NCI-H1105 treated with DMSO at 0.1 percent for 48 hours (cell line): ENCODE measurements at regions not wholly inside any gene's neighbourhood (a gene's known extent, or its start where the extent isn't known, plus 50 kb on each side); places are given as distances from the start of the nearest gene placed in this dataset.

Experiments used
- DNase-seq: peaks from one replicate; lab custom pipeline; 2025; lab: John Stamatoyannopoulos, UW

- DNase-seq: no peak
Measured at GRCh38 chr4:125808022-125808421, 493.3 kb downstream of the FAT4 start.

- DNase-seq: no peak
Measured at GRCh38 chr4:125808570-125808969, 493.8 kb downstream of the FAT4 start.

- no peak for DNase-seq
Measured at GRCh38 chr4:125811892-125812291, 497.1 kb downstream of the FAT4 start.

- DNase-seq: no peak
Measured at GRCh38 chr4:125826801-125827695, 512.3 kb downstream of the FAT4 start.

GRCh38 chr4:125827696-125828052 is 512.9 kb downstream of the FAT4 start:
- DNase-seq: no peak

- DNase-seq: no peak
Measured at GRCh38 chr4:125828346-125828745, 513.6 kb downstream of the FAT4 start.

GRCh38 chr4:125832161-125832560 is 517.4 kb downstream of the FAT4 start:
- no peak for DNase-seq

DNA sequence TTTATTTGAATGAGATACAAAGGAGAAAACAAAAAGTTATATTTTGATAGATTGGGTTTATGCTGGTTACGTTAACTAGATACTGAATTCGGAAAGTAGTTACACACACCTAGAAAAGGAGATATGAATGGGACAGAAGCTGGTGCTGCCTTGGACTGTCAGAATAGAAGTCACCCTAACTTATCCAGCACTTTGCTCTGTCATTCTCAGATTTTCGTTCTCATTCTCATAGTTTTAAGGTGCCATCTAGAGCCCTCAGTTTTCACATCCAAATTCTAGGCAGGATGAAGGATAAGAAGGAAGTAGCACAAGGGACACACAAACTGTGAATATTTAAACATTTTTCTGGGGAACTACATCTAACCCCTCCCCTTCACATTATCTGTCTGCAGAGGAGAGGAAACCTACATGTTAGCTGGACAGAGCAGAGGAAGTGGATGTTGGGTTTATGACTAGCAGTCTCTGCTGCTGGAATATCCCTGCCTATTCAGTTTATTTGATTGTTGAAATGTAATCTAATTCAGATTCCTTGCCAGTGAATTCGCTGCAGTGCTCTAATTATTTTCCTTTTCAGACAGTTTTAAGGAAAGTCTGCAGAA is 521.9 kb downstream of the FAT4 start:
- no peak for DNase-seq

DNA sequence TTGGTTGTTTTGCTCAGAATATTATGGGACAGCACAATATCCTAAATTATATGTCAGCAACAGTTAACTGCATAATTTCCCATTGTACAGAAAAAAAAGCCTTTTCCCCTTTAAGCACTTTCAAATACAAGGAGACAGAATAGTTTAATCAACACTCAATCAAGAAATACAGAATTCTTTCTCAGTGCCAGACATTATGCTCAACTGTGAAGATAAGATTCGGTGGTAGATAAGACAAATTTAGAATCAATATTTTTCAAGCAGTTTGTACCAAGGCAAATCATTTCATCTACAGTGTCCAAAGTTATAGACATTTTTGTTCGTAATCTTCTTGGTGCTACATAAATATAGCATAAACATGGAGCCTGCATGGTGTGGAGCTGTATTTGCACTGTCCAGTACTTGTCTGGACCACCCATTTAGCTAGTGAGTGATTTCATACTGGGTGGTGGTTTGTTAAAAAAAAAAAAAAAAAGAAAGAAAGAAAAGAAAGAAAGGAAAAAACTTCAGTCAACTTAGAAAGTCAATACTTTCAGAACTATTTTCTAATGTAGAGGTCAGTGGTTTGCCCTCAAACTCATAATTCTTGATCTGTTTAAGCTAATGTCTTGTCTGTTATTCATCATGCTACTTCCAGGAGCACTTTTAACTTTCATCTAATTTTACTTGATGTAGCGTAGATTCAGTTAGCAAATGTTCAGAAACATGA is 522.9 kb downstream of the FAT4 start:
- DNase-seq: no peak

DNA sequence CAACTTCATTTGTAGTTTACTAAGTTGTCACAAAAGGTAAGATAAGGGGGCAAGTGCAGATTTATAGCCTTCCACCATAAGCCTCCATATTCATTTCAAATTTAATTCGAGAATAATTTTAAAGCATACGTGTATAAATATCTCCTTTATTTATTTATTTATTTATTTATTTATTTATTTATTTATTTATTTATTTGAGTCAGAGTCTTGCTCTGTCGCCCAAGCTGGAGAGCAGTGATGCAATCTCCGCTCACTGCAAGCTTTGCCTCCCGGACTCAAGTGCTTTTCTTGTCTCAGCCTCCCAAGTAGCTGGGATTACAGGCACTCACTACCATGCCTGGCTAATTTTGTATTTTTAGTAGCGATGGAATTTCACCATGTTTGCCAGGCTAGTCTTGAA is 523.4 kb downstream of the FAT4 start:
- no peak for DNase-seq

- no peak for DNase-seq
Measured at GRCh38 chr4:125838924-125839323, 524.2 kb downstream of the FAT4 start.

- DNase-seq: no peak
Measured at GRCh38 chr4:125843947-125844346, 529.2 kb downstream of the FAT4 start.

DNA sequence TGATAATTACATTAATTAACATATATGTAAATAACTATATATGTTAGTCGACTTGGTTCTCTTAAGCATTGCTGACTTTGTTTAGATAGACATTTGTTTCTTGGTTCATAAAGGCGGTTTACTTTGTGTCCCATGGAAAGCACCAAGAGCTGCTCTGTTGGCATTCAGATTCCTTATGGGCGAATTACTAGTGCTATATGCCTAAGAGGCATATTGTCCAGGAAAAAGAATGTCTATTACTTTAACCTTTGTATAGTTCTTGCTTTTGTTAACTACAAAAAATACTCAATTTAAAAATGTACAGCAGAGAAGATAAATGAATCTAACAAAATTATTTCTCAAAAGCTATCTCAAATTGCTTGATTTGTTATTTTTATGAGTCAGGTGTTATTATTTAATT is 532.8 kb downstream of the FAT4 start:
- no peak for DNase-seq

GRCh38 chr4:125849869-125850268 is 535.1 kb downstream of the FAT4 start:
- no peak for DNase-seq

- DNase-seq: no peak
Measured at GRCh38 chr4:125891597-125892258, 577.0 kb downstream of the FAT4 start.

DNA sequence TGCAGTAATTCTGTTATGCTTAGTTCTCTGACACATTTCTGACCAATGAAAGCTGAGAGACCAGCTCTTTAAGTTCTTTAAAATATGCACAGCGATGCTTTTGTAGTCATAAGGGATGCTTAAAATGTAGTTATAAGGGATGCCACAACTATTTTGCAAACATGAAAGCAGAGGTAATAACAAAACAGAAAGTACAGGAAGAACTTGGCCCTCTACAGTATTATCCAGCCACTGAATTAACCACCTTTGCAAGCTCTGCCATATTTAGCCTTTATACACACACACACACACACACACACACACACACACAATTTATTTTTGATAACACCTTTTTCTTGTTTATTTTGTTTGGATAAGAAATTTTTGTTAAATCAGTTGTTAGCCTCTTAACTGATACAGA is 590.0 kb downstream of the FAT4 start:
- DNase-seq: no peak

- no peak for DNase-seq
Measured at GRCh38 chr4:125911058-125911457, 596.3 kb downstream of the FAT4 start.

DNA sequence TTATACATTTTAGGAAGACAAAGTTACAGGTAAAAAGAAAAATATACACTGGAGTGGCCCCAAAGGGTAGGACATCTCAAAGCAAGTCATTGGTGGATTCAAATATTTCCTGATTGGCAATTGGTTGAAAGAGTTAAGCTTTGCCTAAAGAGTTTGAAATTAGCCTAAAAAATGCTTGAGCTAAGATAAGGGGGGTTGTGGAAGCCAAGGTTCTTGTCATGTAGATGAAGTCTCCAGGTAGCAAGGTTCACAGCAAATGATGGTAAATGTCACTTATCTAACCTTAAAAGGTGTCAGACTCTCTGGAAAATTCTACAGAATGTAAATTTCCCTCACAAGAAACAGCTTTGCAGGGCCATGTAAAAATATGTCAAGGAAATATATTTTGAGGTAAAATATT is 596.7 kb downstream of the FAT4 start:
- no peak for DNase-seq

GRCh38 chr4:125917559-125917958 is 602.8 kb downstream of the FAT4 start:
- no peak for DNase-seq

DNA sequence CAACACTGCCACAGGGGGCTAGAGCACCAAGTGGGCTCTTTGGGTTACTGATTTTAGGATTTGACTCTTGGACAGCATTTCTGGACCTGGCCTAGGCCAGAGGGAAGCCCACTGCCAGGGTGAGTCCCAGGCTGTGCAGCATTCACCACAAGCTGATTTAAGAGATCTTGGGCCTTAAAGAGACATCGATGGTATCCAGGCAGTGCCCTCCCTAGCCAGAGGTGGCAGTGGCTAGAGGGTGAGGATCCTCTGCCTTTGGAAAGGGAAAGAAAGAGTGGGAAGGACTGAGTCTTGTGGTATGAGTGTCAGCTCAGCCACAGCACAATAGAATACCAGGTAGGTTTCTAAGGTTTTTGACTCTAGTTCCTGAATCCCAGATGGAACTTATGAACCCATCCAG is 613.9 kb downstream of the FAT4 start:
- no peak for DNase-seq

DNA sequence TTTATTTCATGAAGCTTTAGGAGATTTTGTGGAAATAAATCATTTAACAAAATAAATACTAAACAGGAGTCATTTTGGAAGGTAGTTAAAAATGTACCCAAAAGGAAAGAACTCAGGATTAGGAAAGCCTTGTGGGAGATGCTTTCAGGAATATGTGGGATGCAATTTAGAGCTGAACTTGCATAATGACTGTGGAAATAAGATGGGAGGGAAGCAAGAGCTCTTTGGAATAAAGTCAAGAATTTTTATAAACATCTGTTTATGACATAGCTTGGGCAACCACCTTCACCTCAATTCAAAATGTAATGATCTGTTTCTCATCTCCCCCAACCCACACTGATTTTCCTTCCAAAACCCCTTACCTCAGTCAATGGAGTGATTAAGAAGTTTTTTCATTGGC is 623.8 kb downstream of the FAT4 start:
- DNase-seq: no peak

- no peak for DNase-seq
Measured at GRCh38 chr4:125940426-125940825, 625.7 kb downstream of the FAT4 start.

DNA sequence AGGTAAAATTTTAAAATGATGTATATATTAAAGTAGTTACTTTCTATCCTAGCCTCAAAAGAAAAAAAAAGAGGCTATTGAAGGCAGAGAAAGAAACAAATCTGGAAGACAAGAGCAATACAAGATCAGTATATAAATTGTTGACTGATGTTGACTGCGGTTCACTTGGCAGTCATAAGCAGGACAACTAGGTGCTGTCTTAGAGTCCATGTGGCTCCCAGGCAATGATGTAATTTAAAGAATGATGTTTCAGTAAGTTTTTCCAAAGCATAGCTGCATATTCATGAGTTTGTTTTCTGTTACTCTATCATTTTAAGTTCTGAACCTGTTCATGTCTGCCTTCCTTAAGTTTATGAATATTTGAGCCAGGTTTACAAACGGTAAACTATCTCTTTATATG is 630.2 kb downstream of the FAT4 start:
- DNase-seq: no peak
